Panc1 (cell line): ENCODE measurements at regions not wholly inside any gene's neighbourhood (a gene's known extent, or its start where the extent isn't known, plus 50 kb on each side); places are given as distances from the start of the nearest gene placed in this dataset.

Source experiments
- ATAC-seq: fragments of 200-7000 bp; cut with Tn5 transposase; 2 replicates; pipeline ENCODE4 v1.9.1; 2020; ENCODE audit warnings: mild to moderate bottlenecking, moderate library complexity
- BruUV-seq: library from RNA; stranded (reverse); fragments of 400-500 nt; replicated peaks from 2 replicates; lab custom pipeline; 2021; lab: Mats Ljungman, UMichigan
- CTCF ChIA-PET: fragments of 300-600 bp; sonication (Branson Sonifier 250); formaldehyde crosslinking; loops from one replicate; lab custom pipeline; 2022; ENCODE audit warnings: antibody characterized with exemption; lab: Charles Lee
- POLR2A ChIA-PET: fragments of 300-600 bp; sonication (Branson Sonifier 250); formaldehyde crosslinking; loops from one replicate; lab custom pipeline; 2022; ENCODE audit warnings: antibody characterized with exemption; lab: Charles Lee
- DNase-seq: peaks from one replicate; pipeline ENCODE4 v3.0.0-alpha.2; 2010; ENCODE audit warnings: low read depth, low spot score
- H3K27ac ChIP-seq: 2 replicates; pipeline ENCODE4 v1.5.1; 2011; ENCODE audit warnings: mild to moderate bottlenecking, low read length, inconsistent platforms
- H3K27me3 ChIP-seq: fragments of 200-500 bp; sonication (Bioruptor generic); 2 replicates; pipeline ENCODE4 v1.6.0; 2014; ENCODE audit warnings: low read length, inconsistent platforms; ENCODE audit not compliant: control insufficient read depth, insufficient read depth
- H3K36me3 ChIP-seq: fragments of 200-500 bp; sonication (Bioruptor generic); 2 replicates; pipeline ENCODE4 v1.5.1; 2014; ENCODE audit warnings: inconsistent platforms, mild to moderate bottlenecking, low read length, moderate library complexity; ENCODE audit not compliant: control insufficient read depth, insufficient read depth
- H3K4me1 ChIP-seq: 2 replicates; pipeline ENCODE4 v1.5.1; 2011; ENCODE audit warnings: inconsistent platforms, mild to moderate bottlenecking, low read length, moderate library complexity; ENCODE audit not compliant: control insufficient read depth, insufficient read depth
- H3K4me3 ChIP-seq, 2 experiments: 2 replicates each; pipeline ENCODE4 v1.5.1; 2011 to 2012; ENCODE audit warnings: low read depth in 2 of 2, low read length in 2 of 2, mild to moderate bottlenecking in 2 of 2, inconsistent platforms in 1 of 2, moderate library complexity in 1 of 2
- H3K9me3 ChIP-seq: fragments of 200-500 bp; sonication (Bioruptor generic); 2 replicates; pipeline ENCODE4 v1.5.1; 2014; ENCODE audit warnings: low read depth, mild to moderate bottlenecking, inconsistent platforms, low read length, moderate library complexity; ENCODE audit not compliant: control insufficient read depth, insufficient read depth
- POLR2AphosphoS5 ChIP-seq: IDR thresholded peaks from 2 replicates; pipeline ENCODE4 v1.6.1; 2012; ENCODE audit warnings: mild to moderate bottlenecking, low read depth, low read length, moderate library complexity
- REST ChIP-seq, 2 experiments: IDR thresholded peaks; 2 replicates each; pipeline ENCODE4 v1.6.1; 2011 to 2012; ENCODE audit warnings: low read depth in 2 of 2, control low read depth in 1 of 2, low read length in 1 of 2, mild to moderate bottlenecking in 1 of 2, moderate library complexity in 1 of 2; ENCODE audit not compliant: insufficient read depth in 1 of 2
- SIN3A ChIP-seq: IDR thresholded peaks from 2 replicates; pipeline ENCODE4 v1.6.1; 2012; ENCODE audit warnings: low read depth, mild to moderate bottlenecking, low read length, moderate library complexity, borderline replicate concordance; ENCODE audit not compliant: insufficient read depth
- TCF7L2 ChIP-seq: IDR thresholded peaks from 2 replicates; pipeline ENCODE4 v1.6.1; 2011; ENCODE audit warnings: mild to moderate bottlenecking, low read depth, low read length, inconsistent platforms
- in situ Hi-C: cut with HindIII; loops from 2 replicates; pipeline ENCODE4 v1.10.0; 2016; ENCODE audit warnings: low sequenced_read_pairs, low pct_unique_long_range_greater_than_20kb
- intact Hi-C: fragments of 100-400 bp; cut with micrococcal nuclease; formaldehyde crosslinking; loops from one replicate; pipeline ENCODE4 v1.10.0; 2022; ENCODE audit not compliant: unreplicated experiment
- TF ChIP-seq, protein P1 (sequence below): fragments of 450-650 bp; IDR thresholded peaks from 2 replicates; pipeline ENCODE4 v1.5.1; 2017; ENCODE audit warnings: mild to moderate bottlenecking

- TF ChIP-seq TCF7L2 (no peak), REST (IDR thresholded peaks at IDR 0.05; ENCODE audit: insufficient read depth in 1 of 2, low read depth in 2 of 2, low read length in 1 of 2) (no peak), SIN3A (no peak), POLR2AphosphoS5 (no peak)
- TF ChIP-seq, protein P1, sequence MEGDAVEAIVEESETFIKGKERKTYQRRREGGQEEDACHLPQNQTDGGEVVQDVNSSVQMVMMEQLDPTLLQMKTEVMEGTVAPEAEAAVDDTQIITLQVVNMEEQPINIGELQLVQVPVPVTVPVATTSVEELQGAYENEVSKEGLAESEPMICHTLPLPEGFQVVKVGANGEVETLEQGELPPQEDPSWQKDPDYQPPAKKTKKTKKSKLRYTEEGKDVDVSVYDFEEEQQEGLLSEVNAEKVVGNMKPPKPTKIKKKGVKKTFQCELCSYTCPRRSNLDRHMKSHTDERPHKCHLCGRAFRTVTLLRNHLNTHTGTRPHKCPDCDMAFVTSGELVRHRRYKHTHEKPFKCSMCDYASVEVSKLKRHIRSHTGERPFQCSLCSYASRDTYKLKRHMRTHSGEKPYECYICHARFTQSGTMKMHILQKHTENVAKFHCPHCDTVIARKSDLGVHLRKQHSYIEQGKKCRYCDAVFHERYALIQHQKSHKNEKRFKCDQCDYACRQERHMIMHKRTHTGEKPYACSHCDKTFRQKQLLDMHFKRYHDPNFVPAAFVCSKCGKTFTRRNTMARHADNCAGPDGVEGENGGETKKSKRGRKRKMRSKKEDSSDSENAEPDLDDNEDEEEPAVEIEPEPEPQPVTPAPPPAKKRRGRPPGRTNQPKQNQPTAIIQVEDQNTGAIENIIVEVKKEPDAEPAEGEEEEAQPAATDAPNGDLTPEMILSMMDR = no peak
- ChIA-PET POLR2A (no interaction called here), CTCF (no interaction called here)
- H3K4me1 ChIP-seq = no peaks in the 10 kb centered on the region
- no peak for DNase-seq
- no peaks in the 10 kb centered on the region for H3K36me3 ChIP-seq
- no peaks in the 10 kb centered on the region for H3K27me3 ChIP-seq
- no peak overlapping the region for H3K27ac ChIP-seq
- ATAC-seq = no peak
- no peaks in the 10 kb centered on the region for H3K9me3 ChIP-seq
- intact Hi-C loops = no loop called here
- BruUV-seq = no TSS peak
- in situ Hi-C loops = no loop called here
- H3K4me3 ChIP-seq = no peak overlapping the region
These were observed 85.8 kb upstream of the ZNF91 start for GRCh38 chr19:23481043-23481442.

GRCh38 chr19:23475477-23475876, 80.2 kb upstream of the ZNF91 start:
- no peak for ATAC-seq
- in situ Hi-C loops = no loop called here

More at GRCh38 chr19:23475477-23475876, 80.2 kb upstream of the ZNF91 start:
- Histone ChIP-seq H3K9me3 (no peaks in the 10 kb centered on the region), H3K27me3 (peaks cover 2% of the 10 kb centered on the region; the same call in 1 of the 2 replicates), H3K4me1 (no peaks in the 10 kb centered on the region; the same call in 1 of the 2 replicates), H3K36me3 (no peaks in the 10 kb centered on the region), H3K4me3 (no peak overlapping the region), H3K27ac (no peak overlapping the region)
- POLR2A ChIA-PET = no interaction called here
- no TSS peak for BruUV-seq
- no peak for TF ChIP-seq REST (IDR thresholded peaks at IDR 0.05; ENCODE audit: insufficient read depth in 1 of 2, low read depth in 2 of 2, low read length in 1 of 2)
- CTCF ChIA-PET = no interaction called here
- intact Hi-C loops = no loop called here
- DNase-seq = no peak
